Activated naive CD8-positive, alpha-beta T cell treated with anti-CD3 and anti-CD28 coated beads, Interleukin-2, amount 10 ng/mL, durations not matched to agents 7 days and 5 days (primary cell): ENCODE measurements at regions not wholly inside any gene's neighbourhood (a gene's known extent, or its start where the extent isn't known, plus 50 kb on each side); places are given as distances from the start of the nearest gene placed in this dataset.
"Not testable (repeated sequence)": the region's sequence is repeated elsewhere in the genome, so short reads cannot be mapped to it uniquely, and the experiment has no call there.

ENCODE experiments used
- ATAC-seq: fragments of 150-1000 bp; cut with Tn5 transposase; one replicate; pipeline ENCODE4 v1.10.0; 2021; ENCODE audit warnings: low read depth, moderate library complexity
- POLR2A ChIA-PET: fragments of 350-600 bp; sonication (Branson Sonifier 250); formaldehyde crosslinking; loops from one replicate; lab custom pipeline; 2021; ENCODE audit warnings: antibody characterized with exemption; lab: Charles Lee
- DNase-seq: peaks from one replicate; pipeline ENCODE4 v3.0.0; 2021
- H3K27ac Mint-ChIP-seq: one replicate; pipeline ENCODE4 v1.8.0; 2022; ENCODE audit warnings: mild to moderate bottlenecking, mixed read lengths
- H3K27me3 Mint-ChIP-seq: one replicate; pipeline ENCODE4 v1.8.0; 2022; ENCODE audit warnings: mild to moderate bottlenecking, moderate library complexity, mixed read lengths
- H3K36me3 Mint-ChIP-seq: one replicate; pipeline ENCODE4 v1.8.0; 2021; ENCODE audit warnings: mild to moderate bottlenecking, mixed read lengths
- H3K4me1 Mint-ChIP-seq: one replicate; pipeline ENCODE4 v1.8.0; 2021; ENCODE audit warnings: mixed read lengths
- H3K4me3 Mint-ChIP-seq: one replicate; pipeline ENCODE4 v1.8.0; 2022; ENCODE audit warnings: mild to moderate bottlenecking, moderate library complexity, mixed read lengths
- H3K9me3 Mint-ChIP-seq: one replicate; pipeline ENCODE4 v1.8.0; 2021; ENCODE audit warnings: mixed read lengths

DNA sequence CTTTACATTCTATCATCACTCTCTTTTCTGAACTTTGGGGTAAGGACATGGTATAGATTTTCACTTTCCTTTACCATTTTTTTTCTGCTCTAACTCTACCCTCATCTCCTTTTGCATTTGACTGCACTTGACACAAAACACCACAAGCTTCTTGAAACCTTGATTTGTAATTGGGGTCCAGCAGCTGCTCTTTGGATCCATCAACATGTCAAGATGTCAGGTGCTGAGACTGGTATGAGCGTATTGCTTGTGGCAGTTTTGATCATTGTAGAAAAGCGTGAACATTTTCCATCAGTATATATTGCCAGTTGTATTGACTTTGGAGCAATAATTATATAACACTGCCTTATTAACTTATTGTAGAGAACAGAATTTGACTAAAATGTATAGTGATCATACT, 838.6 kb downstream of the TRHDE start:
- Mint-ChIP-seq H3K27me3 (no peaks in the 10 kb centered on the region), H3K36me3 (no peaks in the 10 kb centered on the region), H3K9me3 (peaks cover 6% of the 10 kb centered on the region), H3K4me3 (no peak overlapping the region), H3K4me1 (no peaks in the 10 kb centered on the region), H3K27ac (no peak overlapping the region)
- ATAC-seq = no peak
- no peak for DNase-seq
- POLR2A ChIA-PET = no interaction called here

DNA sequence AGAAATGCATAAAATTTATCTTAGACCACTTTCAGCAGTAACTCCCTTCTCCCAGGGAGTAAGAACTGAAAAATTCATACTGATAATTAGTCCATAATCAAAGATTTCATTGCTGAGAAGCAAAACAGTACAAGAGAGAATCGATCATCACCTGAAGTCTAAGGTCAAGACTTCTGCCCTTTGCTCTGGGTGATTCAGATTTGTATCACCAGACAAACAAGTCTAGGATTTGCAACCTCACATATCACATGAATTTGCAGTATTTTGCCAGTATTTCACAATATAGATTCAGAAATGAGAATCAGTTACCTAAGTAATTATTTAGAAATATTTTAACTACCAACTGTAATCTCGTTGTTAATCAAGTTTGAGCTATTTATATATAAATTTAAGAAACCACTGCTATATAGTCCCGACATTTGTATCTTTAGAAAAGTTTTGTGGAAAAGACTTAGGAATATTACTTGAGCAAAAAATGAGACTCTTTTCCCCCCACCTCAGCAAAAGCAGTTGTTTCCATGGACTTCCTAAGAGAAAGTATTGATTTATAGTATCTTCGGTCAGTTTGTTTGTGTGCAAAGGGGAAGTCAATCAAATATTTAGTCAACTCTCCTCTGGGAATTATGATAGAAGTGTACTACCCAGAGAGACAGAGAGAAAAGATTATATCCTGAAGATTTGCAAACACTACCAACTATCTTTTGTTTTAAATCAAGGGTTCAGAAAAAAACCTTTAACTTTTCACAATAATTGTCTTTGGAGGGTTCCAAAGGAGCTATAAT, 840.1 kb downstream of the TRHDE start:
- Mint-ChIP-seq H3K27me3 (no peaks in the 10 kb centered on the region), H3K4me1 (no peaks in the 10 kb centered on the region), H3K27ac (no peak overlapping the region), H3K36me3 (no peaks in the 10 kb centered on the region), H3K9me3 (peaks cover 6% of the 10 kb centered on the region), H3K4me3 (no peak overlapping the region)
- DNase-seq = no peak
- POLR2A ChIA-PET = no interaction called here
- no peak for ATAC-seq

DNA sequence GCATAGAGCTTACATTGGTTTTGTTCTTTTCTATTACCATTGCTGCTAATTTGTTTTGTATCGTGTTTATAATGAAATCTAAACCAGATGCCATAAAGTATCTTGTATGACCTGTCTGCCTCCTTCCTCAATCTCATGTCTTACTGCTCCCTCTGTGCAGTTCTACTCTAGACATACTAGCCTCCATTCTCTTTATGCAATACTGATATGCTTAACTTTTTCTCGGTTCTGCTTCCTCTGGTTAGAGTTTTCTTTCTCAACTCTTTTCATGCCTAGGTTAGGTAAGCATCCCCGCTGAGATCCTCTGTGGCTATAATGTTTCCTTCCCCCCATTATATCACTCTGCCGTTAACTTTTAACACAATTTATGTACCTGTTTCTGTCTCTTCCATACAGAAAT, 852.3 kb downstream of the TRHDE start:
- H3K27ac Mint-ChIP-seq = no peak overlapping the region
- no peaks in the 10 kb centered on the region for H3K36me3 Mint-ChIP-seq
- no peaks in the 10 kb centered on the region for H3K27me3 Mint-ChIP-seq
- POLR2A ChIA-PET = no interaction called here
- no peaks in the 10 kb centered on the region for H3K9me3 Mint-ChIP-seq
- no peak overlapping the region for H3K4me3 Mint-ChIP-seq
- no peak for ATAC-seq
- no peak for DNase-seq
- H3K4me1 Mint-ChIP-seq = no peaks in the 10 kb centered on the region

DNA sequence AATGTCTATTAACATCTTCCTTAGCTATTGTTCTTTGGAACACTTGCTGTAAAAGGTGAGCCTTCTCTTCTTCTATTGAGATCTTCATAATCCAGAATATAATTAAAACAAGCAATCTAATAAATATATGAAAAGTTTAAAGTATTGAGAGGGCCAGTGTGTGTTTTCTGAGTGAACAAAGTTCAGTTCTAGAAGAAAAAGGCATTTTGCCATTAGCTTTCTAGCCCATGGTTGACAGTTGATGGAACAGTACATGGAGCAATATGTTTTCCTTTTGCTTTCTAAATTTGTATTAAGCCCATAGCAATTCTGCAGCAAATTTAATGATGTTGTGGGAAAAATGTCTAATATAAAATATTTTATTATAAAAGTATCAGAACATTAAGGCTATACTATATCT, 853.0 kb downstream of the TRHDE start:
- no peaks in the 10 kb centered on the region for H3K27me3 Mint-ChIP-seq
- H3K27ac Mint-ChIP-seq = no peak overlapping the region
- no peaks in the 10 kb centered on the region for H3K9me3 Mint-ChIP-seq
- H3K4me1 Mint-ChIP-seq = no peaks in the 10 kb centered on the region
- POLR2A ChIA-PET = no interaction called here
- no peaks in the 10 kb centered on the region for H3K36me3 Mint-ChIP-seq
- no peak for ATAC-seq
- H3K4me3 Mint-ChIP-seq = no peak overlapping the region
- DNase-seq = no peak

GRCh38 chr12:73136386-73136785, 864.2 kb downstream of the TRHDE start:
- H3K9me3 Mint-ChIP-seq = peaks cover 5% of the 10 kb centered on the region
- POLR2A ChIA-PET = no interaction called here
- no peaks in the 10 kb centered on the region for H3K27me3 Mint-ChIP-seq
- no peak for DNase-seq
- ATAC-seq = no peak
- H3K4me3 Mint-ChIP-seq = no peak overlapping the region
- H3K36me3 Mint-ChIP-seq = no peaks in the 10 kb centered on the region
- no peaks in the 10 kb centered on the region for H3K4me1 Mint-ChIP-seq
- no peak overlapping the region for H3K27ac Mint-ChIP-seq

DNA sequence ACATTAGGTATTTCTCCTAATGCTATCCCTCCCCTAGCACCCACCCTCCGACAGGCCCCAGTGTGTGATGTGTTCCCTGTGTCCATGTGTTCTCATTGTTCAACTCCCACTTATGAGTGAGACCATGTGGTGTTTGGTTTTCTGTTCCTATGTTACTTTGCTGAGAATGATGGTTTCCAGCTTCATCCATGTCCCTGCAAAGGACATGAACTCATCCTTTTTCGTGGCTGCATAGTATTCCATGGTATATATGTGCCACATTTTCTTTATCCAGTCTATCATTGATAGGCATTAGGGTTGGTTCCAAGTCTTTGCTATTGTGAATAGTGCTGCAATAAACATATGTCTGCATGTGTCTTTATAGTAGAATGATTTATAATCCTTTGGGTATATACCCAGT, 867.5 kb downstream of the TRHDE start:
- H3K9me3 Mint-ChIP-seq, ATAC-seq, H3K4me3 Mint-ChIP-seq, H3K4me1 Mint-ChIP-seq, H3K27me3 Mint-ChIP-seq, H3K36me3 Mint-ChIP-seq, DNase-seq, H3K27ac Mint-ChIP-seq, POLR2A ChIA-PET: not testable (repeated sequence)

- H3K27me3 Mint-ChIP-seq = no peaks in the 10 kb centered on the region
- POLR2A ChIA-PET = no interaction called here
- no peak for DNase-seq
- H3K27ac Mint-ChIP-seq = no peak overlapping the region
- H3K4me3 Mint-ChIP-seq = no peak overlapping the region
- peaks cover 10% of the 10 kb centered on the region for H3K9me3 Mint-ChIP-seq
- H3K4me1 Mint-ChIP-seq = no peaks in the 10 kb centered on the region
- H3K36me3 Mint-ChIP-seq = no peaks in the 10 kb centered on the region
- no peak for ATAC-seq
Observed at GRCh38 chr12:73158341-73158740, 886.2 kb downstream of the TRHDE start.

GRCh38 chr12:73159954-73160353, 887.8 kb downstream of the TRHDE start:
- H3K27ac Mint-ChIP-seq = no peak overlapping the region
- peaks cover 10% of the 10 kb centered on the region for H3K9me3 Mint-ChIP-seq
- ATAC-seq (no peak), DNase-seq (no peak)
- H3K27me3 Mint-ChIP-seq = no peaks in the 10 kb centered on the region
- no peak overlapping the region for H3K4me3 Mint-ChIP-seq
- no peaks in the 10 kb centered on the region for H3K36me3 Mint-ChIP-seq
- POLR2A ChIA-PET = no interaction called here
- no peaks in the 10 kb centered on the region for H3K4me1 Mint-ChIP-seq

DNA sequence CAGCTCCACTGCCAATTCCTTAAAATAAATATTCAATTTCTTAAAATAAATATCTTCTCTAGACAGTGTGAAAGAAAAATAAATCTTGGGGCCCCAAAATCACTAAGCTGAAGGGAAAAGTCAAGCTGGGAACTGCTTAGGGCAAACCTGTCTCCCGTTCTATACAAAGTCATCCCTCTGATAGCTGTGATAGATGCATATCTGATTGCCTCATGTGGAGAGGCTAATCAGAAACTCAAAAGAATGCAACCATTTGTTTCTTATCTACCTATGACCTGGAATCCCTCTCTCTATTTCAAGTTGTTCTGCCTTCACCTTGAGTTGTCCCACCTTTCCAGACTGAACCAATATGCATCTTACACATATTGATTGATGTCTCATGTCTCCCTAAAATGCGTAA, 889.8 kb downstream of the TRHDE start:
- POLR2A ChIA-PET = no interaction called here
- no peaks in the 10 kb centered on the region for H3K4me1 Mint-ChIP-seq
- no peak overlapping the region for H3K4me3 Mint-ChIP-seq
- H3K36me3 Mint-ChIP-seq = no peaks in the 10 kb centered on the region
- no peak overlapping the region for H3K27ac Mint-ChIP-seq
- DNase-seq = no peak
- H3K9me3 Mint-ChIP-seq = peaks cover 9% of the 10 kb centered on the region
- no peaks in the 10 kb centered on the region for H3K27me3 Mint-ChIP-seq
- ATAC-seq = no peak

- Mint-ChIP-seq H3K27me3 (no peaks in the 10 kb centered on the region), H3K27ac (no peak overlapping the region), H3K4me3 (no peak overlapping the region), H3K9me3 (peaks cover 19% of the 10 kb centered on the region), H3K36me3 (no peaks in the 10 kb centered on the region), H3K4me1 (no peaks in the 10 kb centered on the region)
- POLR2A ChIA-PET = no interaction called here
- no peak for ATAC-seq
- no peak for DNase-seq
Observed at GRCh38 chr12:73180734-73181133, 908.6 kb downstream of the TRHDE start.

- Mint-ChIP-seq H3K27me3 (no peaks in the 10 kb centered on the region), H3K36me3 (no peaks in the 10 kb centered on the region), H3K9me3 (peaks cover 21% of the 10 kb centered on the region), H3K4me1 (no peaks in the 10 kb centered on the region), H3K27ac (no peak overlapping the region), H3K4me3 (no peak overlapping the region)
- no peak for ATAC-seq
- no peak for DNase-seq
- POLR2A ChIA-PET = no interaction called here
Observed at GRCh38 chr12:73181244-73181643, 909.1 kb downstream of the TRHDE start.

DNA sequence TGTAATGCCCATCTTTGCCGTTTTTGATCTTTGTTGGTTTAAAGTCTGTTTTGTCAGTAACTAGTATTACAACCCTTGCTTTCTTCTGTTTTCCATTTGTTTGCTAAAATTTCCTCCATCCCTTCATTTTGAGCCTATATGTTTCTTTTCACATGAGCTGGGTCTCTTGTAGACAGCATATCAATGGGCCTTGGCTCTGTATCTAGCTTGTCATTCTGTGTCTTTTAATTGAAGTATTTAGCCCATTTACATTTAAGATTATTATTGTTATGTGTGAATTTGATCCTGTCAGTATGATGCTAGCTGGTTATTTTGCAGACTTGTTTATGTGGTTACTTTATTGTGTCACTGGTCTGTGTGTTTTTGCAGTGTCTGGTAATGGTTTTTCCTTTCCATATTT, 913.2 kb downstream of the TRHDE start:
- no peak for DNase-seq
- H3K4me1 Mint-ChIP-seq = no peaks in the 10 kb centered on the region
- no peak overlapping the region for H3K27ac Mint-ChIP-seq
- peaks cover 23% of the 10 kb centered on the region for H3K9me3 Mint-ChIP-seq
- no peaks in the 10 kb centered on the region for H3K27me3 Mint-ChIP-seq
- no peaks in the 10 kb centered on the region for H3K36me3 Mint-ChIP-seq
- POLR2A ChIA-PET = no interaction called here
- no peak overlapping the region for H3K4me3 Mint-ChIP-seq
- no peak for ATAC-seq

GRCh38 chr12:73186272-73186671, 914.1 kb downstream of the TRHDE start:
- Mint-ChIP-seq H3K9me3 (peaks cover 26% of the 10 kb centered on the region), H3K27ac (no peak overlapping the region), H3K27me3 (no peaks in the 10 kb centered on the region), H3K36me3 (no peaks in the 10 kb centered on the region), H3K4me1 (no peaks in the 10 kb centered on the region), H3K4me3 (no peak overlapping the region)
- ATAC-seq (no peak), DNase-seq (no peak)
- POLR2A ChIA-PET = no interaction called here

- H3K36me3 Mint-ChIP-seq = no peaks in the 10 kb centered on the region
- H3K9me3 Mint-ChIP-seq = peaks cover 26% of the 10 kb centered on the region
- no peak for ATAC-seq
- H3K27ac Mint-ChIP-seq = no peak overlapping the region
- no peak overlapping the region for H3K4me3 Mint-ChIP-seq
- DNase-seq = no peak
- POLR2A ChIA-PET = no interaction called here
- no peaks in the 10 kb centered on the region for H3K27me3 Mint-ChIP-seq
- H3K4me1 Mint-ChIP-seq = no peaks in the 10 kb centered on the region
Observed at GRCh38 chr12:73187765-73188164, 915.6 kb downstream of the TRHDE start.
